ENCODE measurements at regions not wholly inside any gene's neighbourhood (a gene's known extent, or its start where the extent isn't known, plus 50 kb on each side); places are given as distances from the start of the nearest gene placed in this dataset.

GRCh38 chr7:16265863-16266458, 155.4 kb downstream of the CRPPA start:
- TF ChIP-seq CTCF (IDR thresholded peaks at IDR 0.05; ENCODE audit: borderline replicate concordance, extremely low read depth, low read length, poor library complexity, severe bottlenecking) (no peak), EZH2 (IDR thresholded peaks at IDR 0.05; ENCODE audit: borderline replicate concordance, low read depth, low read length, severe bottlenecking) (no peak)
